DMS153 (cell line): ENCODE measurements at regions not wholly inside any gene's neighbourhood (a gene's known extent, or its start where the extent isn't known, plus 50 kb on each side); places are given as distances from the start of the nearest gene placed in this dataset.
"Not testable (repeated sequence)": the region's sequence is repeated elsewhere in the genome, so short reads cannot be mapped to it uniquely, and the experiment has no call there.

Experiments
- DNase-seq: peaks from one replicate; lab custom pipeline; 2025; lab: John Stamatoyannopoulos, UW

DNA sequence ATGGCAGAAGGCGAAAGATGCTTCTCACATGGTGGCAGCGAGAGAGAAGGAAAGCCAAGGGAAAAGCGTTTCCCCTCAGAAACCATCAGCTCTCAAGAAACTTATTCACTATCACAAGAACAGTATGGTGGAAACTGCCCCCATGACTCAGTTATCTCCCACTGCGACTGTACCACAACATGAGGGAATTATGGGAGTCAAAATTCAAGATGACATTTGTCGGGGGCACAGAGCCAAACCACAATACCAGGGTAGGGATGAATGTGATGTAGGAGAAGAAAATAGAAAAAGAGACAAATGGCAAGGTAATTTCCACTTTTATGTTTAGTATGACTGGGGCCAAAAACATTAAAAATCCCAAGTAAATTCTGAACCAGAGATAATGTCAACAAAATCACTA, 216.8 kb downstream of the TRIM36 start:
- DNase-seq: no peak

DNA sequence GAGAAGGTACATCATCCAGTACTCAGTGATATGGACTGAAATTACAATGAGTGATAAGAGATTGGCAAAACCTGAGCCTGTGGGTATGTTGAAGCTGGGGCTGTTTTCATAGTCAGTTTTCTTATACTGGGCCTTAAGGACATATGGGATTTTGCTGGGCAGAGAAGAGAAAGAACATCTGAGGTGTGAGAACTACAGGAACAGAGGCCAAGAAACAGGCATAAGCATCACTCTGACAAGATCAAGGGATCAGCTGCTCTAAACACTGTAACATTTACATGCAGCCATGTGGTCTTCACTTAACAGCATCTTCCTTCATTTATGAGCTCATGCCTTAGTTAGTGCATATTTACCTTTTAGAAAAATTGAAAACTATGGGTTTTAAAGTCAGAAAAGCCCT, 220.0 kb downstream of the TRIM36 start:
- DNase-seq: no peak

DNA sequence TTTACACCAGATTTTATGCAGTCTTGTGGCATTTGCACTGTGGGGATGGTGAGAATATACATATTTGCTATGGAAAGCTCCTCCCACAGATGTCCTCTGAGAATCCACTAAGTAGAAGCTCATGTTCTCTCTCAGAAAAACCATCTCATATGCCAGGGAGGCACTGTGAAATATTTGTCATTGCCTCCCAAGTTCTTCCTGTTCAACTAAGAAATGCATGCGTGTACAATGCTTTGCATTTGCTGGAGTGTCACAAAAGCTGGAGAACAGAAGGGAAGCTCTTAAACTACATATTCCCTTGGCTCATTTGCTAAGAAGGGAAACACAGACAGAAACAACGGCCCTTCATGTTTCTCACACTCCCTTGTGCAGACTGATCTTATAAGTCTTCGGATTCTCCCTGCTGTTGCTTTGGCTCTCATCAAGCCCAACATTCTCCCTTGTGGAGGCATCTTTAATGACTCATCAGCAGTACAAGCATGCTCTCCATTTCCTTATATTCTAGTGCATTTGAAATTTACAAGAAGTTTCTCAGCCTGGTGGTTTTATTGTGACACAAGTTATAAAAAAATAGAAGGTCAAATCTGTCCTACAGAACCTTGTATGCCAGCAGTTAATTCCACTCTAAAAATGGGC, 220.6 kb downstream of the TRIM36 start:
- DNase-seq: no peak

DNA sequence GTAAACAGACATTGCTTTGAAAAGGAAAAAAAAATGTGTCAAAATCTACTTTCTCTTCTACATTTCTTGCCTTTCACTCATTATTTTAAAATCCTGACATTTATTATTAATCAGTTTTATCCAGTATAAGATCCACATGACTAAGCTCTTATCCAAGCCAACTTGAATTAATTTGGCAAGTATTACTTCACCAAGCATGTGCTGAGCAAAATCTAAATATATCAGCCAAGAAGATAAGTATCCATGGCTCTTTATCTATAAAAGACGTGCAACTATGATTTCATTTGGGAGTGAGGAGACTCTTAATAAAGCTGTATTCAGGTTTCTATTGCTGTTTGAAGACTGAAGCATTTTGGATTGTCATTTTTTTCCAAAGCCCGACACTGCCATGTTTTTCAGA, 221.3 kb downstream of the TRIM36 start:
- no peak for DNase-seq

DNA sequence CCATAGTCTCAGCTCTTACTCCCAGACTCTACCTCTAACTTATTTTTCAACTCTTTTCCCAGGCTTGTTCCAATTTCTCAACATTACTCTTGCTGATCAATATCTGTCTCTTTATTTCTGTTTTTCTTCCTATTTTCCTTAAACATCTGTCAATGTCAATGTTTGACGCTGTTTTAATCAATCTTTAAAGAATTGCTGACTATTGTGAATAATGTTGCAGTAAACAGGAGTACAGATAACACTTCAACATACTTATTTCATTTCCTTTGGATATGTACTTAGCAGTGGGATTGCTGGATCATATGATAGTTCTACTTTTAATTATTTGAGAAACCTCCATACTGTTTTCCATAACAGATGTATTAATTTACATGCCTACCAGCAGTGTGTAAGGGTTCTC, 229.0 kb downstream of the TRIM36 start:
- no peak for DNase-seq

DNA sequence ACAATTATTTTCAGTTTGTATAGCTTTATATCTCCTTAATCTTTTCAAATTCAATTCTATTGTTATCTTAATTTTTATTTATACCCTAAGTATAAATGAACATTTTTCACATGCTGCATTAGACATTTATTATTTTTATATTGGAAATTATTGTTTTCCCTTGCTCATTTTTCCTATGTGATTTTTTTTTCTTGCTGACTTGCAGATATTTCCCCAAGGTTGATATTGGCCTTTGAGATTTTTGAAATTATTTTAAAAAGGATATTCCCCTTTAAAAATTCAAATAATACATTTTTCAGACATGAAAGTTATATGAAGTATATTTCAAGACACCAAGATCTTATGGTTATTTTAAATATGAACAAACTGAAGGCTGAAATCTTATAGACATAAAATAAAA, 234.2 kb downstream of the TRIM36 start:
- DNase-seq: no peak

DNA sequence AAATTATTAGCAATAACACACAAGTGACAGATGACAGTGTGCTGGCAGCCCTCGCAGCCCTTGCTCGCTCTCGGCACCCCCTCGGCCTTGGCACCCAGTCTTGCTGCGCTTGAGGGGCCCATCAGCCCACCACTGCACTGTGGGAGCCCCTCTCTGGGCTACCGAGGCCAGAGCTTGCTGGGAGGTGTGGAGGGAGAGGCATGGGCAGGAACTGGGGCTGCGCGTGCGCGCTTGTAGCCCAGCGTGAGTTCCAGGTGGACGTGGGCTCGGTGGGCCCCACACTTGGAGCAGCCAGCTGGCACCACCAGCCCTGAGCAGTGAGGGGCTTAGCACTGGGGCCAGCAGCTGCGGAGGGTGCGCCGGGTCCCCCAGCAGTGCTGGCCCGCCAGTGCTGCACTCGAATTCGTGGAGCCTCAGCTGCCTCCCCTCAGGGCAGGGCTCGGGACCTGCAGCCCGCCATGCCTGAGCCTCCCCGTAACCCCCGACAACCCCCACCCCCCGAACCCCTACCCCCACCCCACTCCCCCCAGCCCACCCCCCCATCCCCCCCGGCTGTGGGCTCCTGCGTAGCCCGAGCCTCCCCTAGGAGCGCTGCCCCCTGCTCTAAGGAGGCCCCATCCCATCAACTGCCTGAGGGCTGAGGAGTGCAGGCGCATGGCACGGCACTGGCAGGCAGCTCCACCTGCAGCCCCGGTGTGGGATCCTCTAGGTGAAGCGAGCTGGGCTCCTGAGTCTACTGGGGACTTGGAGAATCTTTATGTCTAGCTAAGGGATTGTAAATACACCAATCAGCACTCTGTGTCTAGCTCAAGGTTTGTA, 240.9 kb downstream of the TRIM36 start:
- no peak for DNase-seq

DNA sequence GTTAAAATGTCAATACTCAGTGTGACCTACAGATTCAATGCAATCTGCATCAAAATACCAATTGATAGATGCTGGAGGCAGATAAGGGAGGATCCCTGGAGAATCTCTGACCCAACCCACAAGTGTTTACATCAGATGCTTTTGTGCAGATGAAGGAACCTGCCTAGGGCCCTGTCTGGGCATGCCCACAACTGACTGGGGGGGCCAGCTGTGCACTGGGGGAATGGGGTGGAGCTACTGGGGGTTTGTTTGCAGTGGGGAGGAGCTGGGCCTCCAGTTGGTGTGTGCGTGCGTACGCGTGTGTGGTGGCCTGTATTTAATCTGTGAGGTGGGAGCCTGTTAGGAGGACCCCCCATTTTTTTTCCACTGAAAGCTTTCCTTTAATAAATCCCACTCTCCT, 244.9 kb downstream of the TRIM36 start:
- no peak for DNase-seq

DNA sequence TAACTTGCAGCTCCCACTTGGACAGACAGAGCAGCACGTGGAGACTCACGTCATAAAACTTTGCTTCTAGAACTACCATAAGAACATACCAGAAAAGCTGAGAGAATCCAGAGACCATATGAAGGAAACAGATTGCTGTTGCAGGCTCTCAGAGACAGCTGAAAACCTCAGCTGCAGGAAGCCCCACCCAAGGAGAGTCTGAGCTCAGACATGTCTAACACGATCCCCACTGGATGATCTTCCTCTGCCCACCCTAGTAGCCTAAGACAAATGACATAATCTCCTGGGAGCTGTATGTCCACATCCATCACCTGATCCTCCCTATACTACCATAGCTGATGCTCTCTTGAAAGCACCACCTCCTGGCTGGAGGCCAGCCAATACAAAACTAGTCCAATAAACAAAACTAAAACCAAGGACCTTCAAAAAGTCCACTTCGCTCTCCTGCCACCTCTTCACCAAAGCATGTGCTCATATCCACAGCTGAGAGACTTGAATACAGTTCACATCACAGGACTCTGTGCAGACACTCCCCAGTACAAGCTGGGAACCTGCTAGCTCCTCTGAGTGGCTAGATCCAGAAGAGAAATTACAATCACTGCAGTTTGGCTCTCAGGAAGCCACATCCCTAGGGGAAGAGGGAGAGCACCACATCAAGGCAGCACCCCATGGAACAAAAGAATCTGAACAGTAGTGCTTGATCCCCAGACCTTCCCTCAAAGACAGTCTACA, 257.4 kb downstream of the TRIM36 start:
- no peak for DNase-seq

DNA sequence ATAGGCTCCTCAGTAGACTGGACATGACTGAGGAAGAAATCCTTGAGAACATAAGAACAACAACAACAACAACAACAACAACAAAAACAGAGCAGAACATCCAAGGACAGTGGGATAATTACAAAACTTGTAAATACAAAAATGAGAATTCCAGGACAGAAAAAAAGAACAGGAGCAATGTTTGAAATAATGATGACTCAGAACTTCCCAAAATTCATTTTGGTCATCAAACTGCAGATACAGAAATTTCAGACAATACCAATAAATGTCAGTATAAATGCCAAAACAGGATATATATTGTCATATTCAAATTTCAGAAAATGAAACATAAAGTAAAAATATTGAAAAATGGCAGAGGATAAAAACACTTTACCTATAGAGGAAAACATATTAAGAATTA, 259.0 kb downstream of the TRIM36 start:
- no peak for DNase-seq

DNA sequence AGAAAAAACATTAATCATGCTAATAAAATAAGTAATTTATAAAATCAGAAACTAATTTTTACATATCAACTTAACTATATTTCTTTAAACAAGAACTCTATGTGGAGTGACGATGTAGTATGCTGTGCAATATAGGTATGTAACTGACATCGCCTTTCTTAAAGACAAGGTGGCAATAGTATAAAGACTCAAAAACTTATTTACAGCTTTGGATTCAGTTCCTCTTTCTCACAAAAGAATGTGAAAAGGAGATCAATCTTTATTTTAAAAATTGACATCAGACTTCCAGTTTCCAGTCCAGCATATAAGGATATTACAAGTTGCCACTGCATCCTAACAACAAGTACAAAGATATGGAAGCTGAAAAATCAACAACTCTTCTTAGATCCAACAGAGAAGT, 260.3 kb downstream of the TRIM36 start:
- DNase-seq: no peak

DNA sequence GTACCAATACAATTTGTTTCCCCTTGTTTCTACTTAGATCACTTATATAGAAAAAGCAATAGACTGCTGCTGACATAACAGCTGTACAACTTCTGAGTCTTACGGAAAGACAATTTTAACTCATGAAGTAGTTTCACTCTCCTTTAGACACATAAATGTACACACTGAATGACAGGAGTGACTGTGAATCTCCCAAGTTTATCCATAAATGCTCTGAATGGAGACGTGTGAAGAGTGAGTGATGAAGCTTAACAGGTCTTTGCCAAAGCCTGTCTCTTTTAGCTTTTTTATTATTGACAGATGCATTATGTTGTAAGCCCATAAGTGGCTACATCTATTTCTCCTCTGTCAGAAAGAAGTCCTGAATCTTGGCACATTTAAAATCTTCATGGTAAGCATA, 265.9 kb downstream of the TRIM36 start:
- no peak for DNase-seq

DNA sequence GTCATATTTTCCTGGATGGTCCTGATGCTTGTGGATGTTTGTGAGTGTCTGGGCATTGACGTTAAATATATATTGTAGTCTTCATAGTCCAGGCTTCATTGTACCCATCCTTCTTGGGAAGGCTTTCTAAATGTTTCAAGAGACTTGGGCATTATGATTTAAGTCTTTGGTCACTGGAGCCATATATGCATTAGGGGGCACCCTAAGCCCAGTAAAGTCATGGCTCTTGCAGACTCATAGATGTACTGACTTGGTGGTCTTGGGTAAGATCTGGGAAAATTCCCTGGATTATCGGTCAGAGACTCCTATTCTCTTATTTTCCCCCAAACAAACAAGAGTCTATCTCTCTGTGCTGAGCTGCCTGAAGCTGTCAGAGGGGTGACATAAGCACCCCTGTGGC, 271.1 kb downstream of the TRIM36 start:
- no peak for DNase-seq

DNA sequence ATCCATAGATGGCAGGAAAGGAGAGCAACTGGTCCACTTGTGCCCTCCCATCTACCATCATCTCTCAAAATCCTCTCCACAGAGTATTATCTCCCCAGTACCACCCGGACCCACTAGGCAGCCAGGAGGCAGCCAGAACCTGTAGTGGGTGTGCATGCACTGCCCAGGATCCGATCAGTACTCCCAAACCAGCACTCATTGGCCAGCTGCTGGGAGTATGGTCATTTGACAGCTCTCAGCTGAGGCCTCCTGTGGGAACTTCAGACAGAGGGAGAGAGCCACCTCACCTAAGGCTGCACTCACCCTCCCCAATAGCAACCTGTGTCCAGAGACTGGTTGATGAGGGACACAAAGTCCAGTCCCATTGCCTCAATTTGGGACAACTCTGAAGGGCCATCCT, 286.0 kb downstream of the TRIM36 start:
- no peak for DNase-seq

DNA sequence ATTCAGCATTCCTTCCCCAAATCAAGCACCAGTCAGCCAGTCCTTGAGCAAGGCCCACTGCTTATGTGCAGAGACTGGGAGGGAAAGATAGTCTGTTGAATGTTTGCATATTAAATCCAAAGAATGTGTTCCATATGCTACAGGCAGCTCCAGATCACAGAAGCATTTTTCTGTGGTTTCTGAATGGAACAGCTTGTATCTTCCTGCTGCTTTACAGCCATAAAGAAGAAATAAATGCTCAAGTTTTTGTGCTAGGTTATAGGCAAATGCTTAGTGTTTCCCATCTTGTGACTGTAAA, 310.3 kb downstream of the TRIM36 start:
- no peak for DNase-seq

DNA sequence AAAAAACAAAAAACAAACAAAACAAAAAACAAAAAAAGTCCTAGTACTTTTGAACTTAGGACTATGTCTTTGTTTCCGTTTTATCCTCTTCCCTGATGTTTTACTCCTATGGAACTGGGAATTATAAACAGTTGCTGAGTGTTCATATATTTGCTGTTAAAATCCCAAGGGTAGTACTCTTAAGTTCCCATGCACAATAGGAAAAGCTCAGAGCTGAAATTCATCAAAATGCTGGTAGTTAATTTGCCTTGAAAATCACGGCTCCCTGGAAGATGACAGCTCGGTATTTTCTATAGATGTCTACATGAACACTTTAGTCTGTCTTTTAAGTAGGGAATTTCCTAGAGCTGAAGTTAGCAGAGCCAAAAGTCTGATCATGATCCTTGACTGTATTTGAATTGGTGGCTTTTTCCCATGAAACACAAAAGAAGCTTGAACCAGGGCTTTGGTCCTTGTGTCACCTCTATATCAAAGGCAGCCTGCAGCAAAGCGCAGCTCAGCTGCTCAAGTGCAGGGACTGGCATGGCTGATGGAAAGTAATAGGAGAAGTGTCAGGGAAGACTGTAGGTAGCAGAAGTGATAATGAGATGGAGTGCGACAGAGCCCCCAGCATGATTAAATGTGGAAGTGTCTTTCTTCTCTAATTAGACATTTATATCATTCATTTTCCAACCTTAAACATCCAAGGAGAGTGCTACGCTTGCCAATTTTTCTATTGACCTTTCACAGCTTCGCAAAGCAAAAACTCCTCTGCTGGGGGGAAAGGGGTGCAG, 310.9 kb downstream of the TRIM36 start:
- no peak for DNase-seq

DNA sequence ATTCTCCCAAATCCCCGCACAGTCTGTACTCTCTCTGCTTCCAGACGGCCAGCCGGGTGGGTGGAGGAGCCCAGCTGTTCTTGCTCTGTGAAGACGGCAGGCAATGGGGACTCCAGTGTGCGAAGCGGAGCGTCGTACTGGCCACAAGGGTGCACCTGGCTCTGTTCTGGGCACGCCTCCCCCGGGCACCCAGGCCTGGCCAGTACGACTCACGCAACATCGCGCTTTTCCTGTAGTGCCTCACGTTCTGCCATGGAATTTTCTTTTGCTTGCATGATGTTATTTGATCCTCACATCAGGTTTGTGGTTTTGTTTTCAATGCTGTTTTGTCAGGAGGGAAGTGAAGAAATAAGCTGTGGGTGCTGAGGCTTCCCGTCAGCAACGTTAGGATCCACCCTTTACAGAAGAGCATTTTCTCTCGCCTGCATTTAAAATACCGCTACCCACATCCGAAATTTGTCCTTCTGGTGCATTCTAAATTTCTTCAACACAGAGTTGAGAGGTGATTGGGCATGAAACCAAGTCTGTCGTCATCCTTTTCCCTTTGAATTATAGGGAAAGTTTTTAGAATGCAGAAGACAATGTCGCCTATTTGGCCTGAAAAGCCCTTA, 311.7 kb downstream of the TRIM36 start:
- DNase-seq: no peak

DNA sequence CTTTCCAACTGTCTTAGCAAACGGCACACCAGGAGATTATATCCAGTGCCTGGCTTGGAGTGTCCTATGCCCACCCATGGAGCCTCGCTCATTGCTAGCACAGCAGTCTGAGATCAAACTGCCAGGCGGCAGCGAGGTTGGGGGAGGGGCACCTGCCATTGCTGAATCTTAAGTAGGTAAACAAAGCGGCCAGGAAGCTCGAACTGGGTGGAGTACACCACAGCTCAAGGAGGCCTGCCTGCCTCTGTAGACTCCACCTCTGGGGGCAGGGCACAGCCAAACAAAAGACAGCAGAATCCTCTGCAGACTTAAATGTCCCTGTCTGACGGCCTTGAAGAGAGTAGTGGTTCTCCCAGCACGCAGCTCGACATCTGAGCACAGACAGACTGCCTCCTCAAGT, 325.0 kb downstream of the TRIM36 start:
- not testable (repeated sequence) for DNase-seq

DNA sequence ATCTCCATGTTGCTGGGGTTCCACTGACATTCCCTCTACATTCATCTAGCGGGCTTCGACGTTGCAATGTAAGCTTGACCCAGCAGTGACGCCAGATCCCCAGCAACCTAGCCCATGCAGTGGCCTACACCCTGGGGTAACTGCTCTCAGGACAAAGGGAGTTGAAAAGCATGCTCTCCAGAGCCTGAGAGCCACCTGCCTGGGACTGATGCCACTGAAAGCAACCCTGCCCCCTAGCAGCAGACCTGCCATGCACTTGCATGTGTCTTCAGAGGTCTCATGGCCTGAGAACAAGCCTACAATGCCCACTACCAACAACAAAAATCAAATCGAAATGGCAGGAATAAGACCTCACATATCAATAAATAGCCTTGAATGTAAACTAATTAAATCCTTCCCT, 330.3 kb downstream of the TRIM36 start:
- no peak for DNase-seq

DNA sequence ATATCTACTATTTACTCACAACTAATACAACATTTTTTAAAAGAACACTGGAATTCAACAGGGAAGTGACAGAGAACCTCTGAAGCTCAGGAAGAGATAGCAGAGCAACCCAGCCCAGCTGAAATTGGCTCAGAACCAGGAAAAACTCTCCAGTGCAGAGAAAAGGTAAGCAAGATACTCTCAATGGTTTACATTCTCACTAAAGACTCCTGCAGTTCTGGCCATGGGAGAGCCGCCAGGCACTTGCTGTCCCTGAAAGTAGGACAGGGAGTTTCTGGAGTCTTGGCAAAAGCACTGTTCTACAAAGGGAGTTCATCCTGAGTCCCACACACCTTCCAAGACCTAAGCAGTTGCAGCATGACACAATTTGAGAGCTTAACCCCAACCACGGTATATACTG, 330.8 kb downstream of the TRIM36 start:
- DNase-seq: no peak

DNA sequence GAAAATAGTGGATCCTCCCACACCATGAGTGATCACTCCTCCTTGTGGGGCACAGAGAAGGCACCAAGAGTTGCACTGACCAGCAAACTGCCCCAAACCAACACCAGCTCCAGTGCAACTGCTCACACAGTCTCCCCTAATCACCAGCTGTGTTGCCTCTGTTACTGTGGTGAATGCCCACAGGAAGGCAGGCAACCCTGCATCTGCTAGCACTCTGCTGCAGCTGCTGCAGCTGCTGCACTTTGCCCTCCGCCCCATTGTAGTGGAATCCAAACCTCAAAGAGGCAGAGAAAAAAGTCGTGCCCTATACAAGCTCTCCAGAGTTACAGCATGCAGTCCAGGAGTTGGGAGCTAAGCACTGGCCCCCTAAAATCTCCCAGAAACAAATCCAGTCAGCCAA, 339.6 kb downstream of the TRIM36 start:
- no peak for DNase-seq

DNA sequence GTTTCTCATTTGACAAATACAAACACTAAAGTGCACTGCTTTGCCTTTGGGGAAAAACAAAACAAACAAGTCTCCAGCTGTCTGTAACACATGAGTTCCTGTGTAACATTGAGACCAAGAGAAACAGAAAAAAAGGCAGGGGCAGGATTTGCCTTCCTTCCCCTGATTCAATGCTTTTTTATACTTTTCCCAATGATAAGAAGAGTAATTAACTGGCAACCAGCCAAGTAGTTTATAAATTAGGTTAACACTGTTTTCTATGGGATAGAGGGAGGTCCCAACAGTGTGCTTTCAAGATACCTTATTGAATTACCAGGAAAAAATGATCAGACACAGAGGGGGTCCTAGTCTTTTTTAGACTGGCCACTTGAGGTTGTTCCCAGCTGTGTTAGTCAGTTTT, 346.8 kb downstream of the TRIM36 start:
- no peak for DNase-seq
